NCI-H345 (cell line): ENCODE measurements at regions not wholly inside any gene's neighbourhood (a gene's known extent, or its start where the extent isn't known, plus 50 kb on each side); places are given as distances from the start of the nearest gene placed in this dataset.
"Not testable (repeated sequence)": the region's sequence is repeated elsewhere in the genome, so short reads cannot be mapped to it uniquely, and the experiment has no call there.

Source experiments
- DNase-seq: peaks from one replicate; lab custom pipeline; 2025; lab: John Stamatoyannopoulos, UW

GRCh38 chr3:181987736-181988135 is 276.0 kb downstream of the SOX2 start:
- no peak for DNase-seq

GRCh38 chr3:181998828-181999227 is 287.1 kb downstream of the SOX2 start:
- DNase-seq: no peak

- no peak for DNase-seq
Observed at GRCh38 chr3:181999314-181999713, 287.6 kb downstream of the SOX2 start.

GRCh38 chr3:182000447-182000846 is 288.7 kb downstream of the SOX2 start:
- DNase-seq: no peak

- no peak for DNase-seq
Observed at GRCh38 chr3:182005219-182005618, 293.5 kb downstream of the SOX2 start.

GRCh38 chr3:182005701-182006100 is 294.0 kb downstream of the SOX2 start:
- no peak for DNase-seq

GRCh38 chr3:182006431-182006830 is 294.7 kb downstream of the SOX2 start:
- DNase-seq: no peak

GRCh38 chr3:182007441-182007840 is 295.7 kb downstream of the SOX2 start:
- no peak for DNase-seq

- no peak for DNase-seq
Observed at GRCh38 chr3:182018361-182018760, 306.6 kb downstream of the SOX2 start.

GRCh38 chr3:182019926-182020325 is 308.2 kb downstream of the SOX2 start:
- no peak for DNase-seq

GRCh38 chr3:182023843-182024242 is 312.1 kb downstream of the SOX2 start:
- DNase-seq: no peak

GRCh38 chr3:182027366-182027765 is 315.6 kb downstream of the SOX2 start:
- no peak for DNase-seq

- DNase-seq: no peak
Observed at GRCh38 chr3:182028081-182028480, 316.4 kb downstream of the SOX2 start.

GRCh38 chr3:182034231-182034630 is 322.5 kb downstream of the SOX2 start:
- DNase-seq: not testable (repeated sequence)

- DNase-seq: no peak
Observed at GRCh38 chr3:182035324-182035723, 323.6 kb downstream of the SOX2 start.

GRCh38 chr3:182036382-182036781 is 324.7 kb downstream of the SOX2 start:
- no peak for DNase-seq

- DNase-seq: no peak
Observed at GRCh38 chr3:182041668-182042291, 330.1 kb downstream of the SOX2 start.

GRCh38 chr3:182045736-182046135 is 334.0 kb downstream of the SOX2 start:
- DNase-seq: no peak

- no peak for DNase-seq
Observed at GRCh38 chr3:182046166-182046764, 334.5 kb downstream of the SOX2 start.

- DNase-seq: no peak
Observed at GRCh38 chr3:182050932-182051331, 339.2 kb downstream of the SOX2 start.

- peak; percentile 20 for DNase-seq
Observed at GRCh38 chr3:182052332-182052731, 340.6 kb downstream of the SOX2 start.

GRCh38 chr3:182052757-182053156 is 341.0 kb downstream of the SOX2 start:
- DNase-seq: no peak

GRCh38 chr3:182058488-182058887 is 346.8 kb downstream of the SOX2 start:
- DNase-seq: no peak

GRCh38 chr3:182063742-182064141 is 352.0 kb downstream of the SOX2 start:
- no peak for DNase-seq
